ENCODE measurements at regions not wholly inside any gene's neighbourhood (a gene's known extent, or its start where the extent isn't known, plus 50 kb on each side); places are given as distances from the start of the nearest gene placed in this dataset.
"Not testable (repeated sequence)": the region's sequence is repeated elsewhere in the genome, so short reads cannot be mapped to it uniquely, and the experiment has no call there.

GRCh38 chr3:94373456-94373855, 310.6 kb downstream of the NSUN3 start:
- intact Hi-C loops (cut with micrococcal nuclease; ENCODE audit: unreplicated experiment), result no loop called here
- H3K27ac ChIP-seq (ENCODE audit: low read depth, low read length, poor library complexity, severe bottlenecking), result no peak overlapping the region
- DNase-seq (ENCODE audit: low spot score), result no peak
- BruUV-seq (replicated peaks), result no TSS peak
- H3K4me3 ChIP-seq (ENCODE audit: low read depth, low read length, poor library complexity, severe bottlenecking), result no peak overlapping the region
- TF ChIP-seq CTCF (conservative IDR thresholded peaks at IDR 0.05; ENCODE audit: low read depth, low read length), result no peak
- TF ChIP-seq EZH2 (IDR thresholded peaks at IDR 0.05; ENCODE audit: borderline replicate concordance, low read depth, low read length, poor library complexity, severe bottlenecking), result no peak
- no peaks in the 10 kb centered on the region for H3K4me1 ChIP-seq (ENCODE audit: insufficient read depth, low read length, poor library complexity, severe bottlenecking)
- no peaks in the 10 kb centered on the region for H3K27me3 ChIP-seq (replicated peaks; ENCODE audit: insufficient read depth, low read depth, low read length, poor library complexity)
- CTCF ChIA-PET, result no interaction called here
- no peaks in the 10 kb centered on the region for H3K9me3 ChIP-seq (ENCODE audit: low read depth, low read length, poor library complexity, severe bottlenecking)
- POLR2A ChIA-PET (ENCODE audit: low non-redundant PET), result no interaction called here
- no peaks in the 10 kb centered on the region for H3K36me3 ChIP-seq (ENCODE audit: insufficient read depth, low read length, poor library complexity, severe bottlenecking)

GRCh38 chr3:94374439-94375161, 311.7 kb downstream of the NSUN3 start:
- CTCF ChIA-PET, result no interaction called here

GRCh38 chr3:94377123-94377696, 314.3 kb downstream of the NSUN3 start:
- H3K27ac ChIP-seq (ENCODE audit: low read depth, low read length, poor library complexity, severe bottlenecking); H3K4me3 ChIP-seq (ENCODE audit: low read depth, low read length, poor library complexity, severe bottlenecking); intact Hi-C loops (cut with micrococcal nuclease; ENCODE audit: unreplicated experiment); H3K27me3 ChIP-seq (replicated peaks; ENCODE audit: insufficient read depth, low read depth, low read length, poor library complexity); H3K36me3 ChIP-seq (ENCODE audit: insufficient read depth, low read length, poor library complexity, severe bottlenecking); CTCF ChIA-PET; H3K4me1 ChIP-seq (ENCODE audit: insufficient read depth, low read length, poor library complexity, severe bottlenecking); H3K9me3 ChIP-seq (ENCODE audit: low read depth, low read length, poor library complexity, severe bottlenecking); DNase-seq (ENCODE audit: low spot score); POLR2A ChIA-PET (ENCODE audit: low non-redundant PET); BruUV-seq (replicated peaks): not testable (repeated sequence)

More at GRCh38 chr3:94374439-94375161, 311.7 kb downstream of the NSUN3 start:
- POLR2A ChIA-PET (ENCODE audit: low non-redundant PET), result no interaction called here
- no peak for DNase-seq (ENCODE audit: low spot score)
- BruUV-seq (replicated peaks), result no TSS peak
- Histone ChIP-seq H3K4me3 (ENCODE audit: low read depth, low read length, poor library complexity, severe bottlenecking) (no peak overlapping the region), H3K9me3 (ENCODE audit: low read depth, low read length, poor library complexity, severe bottlenecking) (no peaks in the 10 kb centered on the region), H3K27ac (ENCODE audit: low read depth, low read length, poor library complexity, severe bottlenecking) (no peak overlapping the region), H3K4me1 (ENCODE audit: insufficient read depth, low read length, poor library complexity, severe bottlenecking) (no peaks in the 10 kb centered on the region), H3K27me3 (replicated peaks; ENCODE audit: insufficient read depth, low read depth, low read length, poor library complexity) (no peaks in the 10 kb centered on the region), H3K36me3 (ENCODE audit: insufficient read depth, low read length, poor library complexity, severe bottlenecking) (no peaks in the 10 kb centered on the region)
- TF ChIP-seq EZH2 (IDR thresholded peaks at IDR 0.05; ENCODE audit: borderline replicate concordance, low read depth, low read length, poor library complexity, severe bottlenecking), result no peak
- no peak for TF ChIP-seq CTCF (conservative IDR thresholded peaks at IDR 0.05; ENCODE audit: low read depth, low read length)
- intact Hi-C loops (cut with micrococcal nuclease; ENCODE audit: unreplicated experiment), result no loop called here

GRCh38 chr3:94377863-94378262, 315.0 kb downstream of the NSUN3 start:
- H3K36me3 ChIP-seq (ENCODE audit: insufficient read depth, low read length, poor library complexity, severe bottlenecking); H3K27ac ChIP-seq (ENCODE audit: low read depth, low read length, poor library complexity, severe bottlenecking); H3K9me3 ChIP-seq (ENCODE audit: low read depth, low read length, poor library complexity, severe bottlenecking); POLR2A ChIA-PET (ENCODE audit: low non-redundant PET); CTCF ChIA-PET; H3K4me1 ChIP-seq (ENCODE audit: insufficient read depth, low read length, poor library complexity, severe bottlenecking); DNase-seq (ENCODE audit: low spot score); BruUV-seq (replicated peaks); H3K27me3 ChIP-seq (replicated peaks; ENCODE audit: insufficient read depth, low read depth, low read length, poor library complexity); intact Hi-C loops (cut with micrococcal nuclease; ENCODE audit: unreplicated experiment); H3K4me3 ChIP-seq (ENCODE audit: low read depth, low read length, poor library complexity, severe bottlenecking): not testable (repeated sequence)

All from A673 (cell line).